ENCODE measurements at regions not wholly inside any gene's neighbourhood (a gene's known extent, or its start where the extent isn't known, plus 50 kb on each side); places are given as distances from the start of the nearest gene placed in this dataset.
"Not testable (repeated sequence)": the region's sequence is repeated elsewhere in the genome, so short reads cannot be mapped to it uniquely, and the experiment has no call there.

- DNase-seq (no peak), ATAC-seq (ENCODE audit: low read depth in 2 of 2) (no peak)
- Mint-ChIP-seq H3K9me3 (peaks cover 0 to 1% (median 0%) of the 10 kb centered on the region in 7 donors), H3K4me1 (no peaks in the 10 kb centered on the region), H3K27ac (no peak overlapping the region), H3K4me3 (no peak overlapping the region), H3K27me3 (peaks cover 4% of the 10 kb centered on the region), H3K36me3 (no peaks in the 10 kb centered on the region)
- Histone ChIP-seq H3K27me3 (ENCODE audit: control insufficient read depth, insufficient read depth, low read length) (peaks cover 2% of the 10 kb centered on the region), H3K36me3 (ENCODE audit: control insufficient read depth, insufficient read depth, low read length) (no peaks in the 10 kb centered on the region), H3K4me3 (ENCODE audit: low read depth, low read length) (no peak overlapping the region), H3K4me1 (ENCODE audit: control insufficient read depth, insufficient read depth, low read length, poor library complexity, severe bottlenecking) (no peaks in the 10 kb centered on the region), H3K9me3 (ENCODE audit: control insufficient read depth in 2 of 2, low read length in 2 of 2) (no peaks in the 10 kb centered on the region), H3K27ac (ENCODE audit: insufficient read depth, low read length, poor library complexity, severe bottlenecking) (no peak overlapping the region)
Observed at GRCh38 chr1:230555814-230556213, 86.5 kb upstream of the COG2 start.

- ATAC-seq (ENCODE audit: low read depth in 2 of 2) (no peak), DNase-seq (no peak)
- Mint-ChIP-seq H3K9me3 (peaks cover 0 to 1% (median 0%) of the 10 kb centered on the region in 7 donors), H3K27ac (no peak overlapping the region), H3K4me3 (no peak overlapping the region), H3K4me1 (no peaks in the 10 kb centered on the region), H3K36me3 (no peaks in the 10 kb centered on the region), H3K27me3 (peaks cover 4% of the 10 kb centered on the region)
- peaks cover 2% of the 10 kb centered on the region for H3K27me3 ChIP-seq (ENCODE audit: control insufficient read depth, insufficient read depth, low read length)
- H3K9me3 ChIP-seq (ENCODE audit: control insufficient read depth in 2 of 2, low read length in 2 of 2), result no peaks in the 10 kb centered on the region
- H3K36me3 ChIP-seq (ENCODE audit: control insufficient read depth, insufficient read depth, low read length), result no peaks in the 10 kb centered on the region
- no peak overlapping the region for H3K4me3 ChIP-seq (ENCODE audit: low read depth, low read length)
- no peaks in the 10 kb centered on the region for H3K4me1 ChIP-seq (ENCODE audit: control insufficient read depth, insufficient read depth, low read length, poor library complexity, severe bottlenecking)
- H3K27ac ChIP-seq (ENCODE audit: insufficient read depth, low read length, poor library complexity, severe bottlenecking), result no peak overlapping the region
Observed at GRCh38 chr1:230552880-230553279, 89.4 kb upstream of the COG2 start.

GRCh38 chr1:230550945-230551344, 91.3 kb upstream of the COG2 start:
- not testable (repeated sequence) for H3K27me3 Mint-ChIP-seq; H3K4me1 ChIP-seq (ENCODE audit: control insufficient read depth, insufficient read depth, low read length, poor library complexity, severe bottlenecking); H3K27me3 ChIP-seq (ENCODE audit: control insufficient read depth, insufficient read depth, low read length); H3K4me3 Mint-ChIP-seq; H3K36me3 Mint-ChIP-seq; H3K9me3 ChIP-seq (ENCODE audit: control insufficient read depth in 2 of 2, low read length in 2 of 2); H3K4me3 ChIP-seq (ENCODE audit: low read depth, low read length); ATAC-seq (ENCODE audit: low read depth in 2 of 2); DNase-seq; H3K9me3 Mint-ChIP-seq; H3K27ac Mint-ChIP-seq; H3K27ac ChIP-seq (ENCODE audit: insufficient read depth, low read length, poor library complexity, severe bottlenecking); H3K4me1 Mint-ChIP-seq; H3K36me3 ChIP-seq (ENCODE audit: control insufficient read depth, insufficient read depth, low read length)

GRCh38 chr1:230550428-230550827, 91.9 kb upstream of the COG2 start:
- no peak for ATAC-seq (ENCODE audit: low read depth in 2 of 2)
- Histone ChIP-seq H3K4me3 (ENCODE audit: low read depth, low read length) (no peak overlapping the region), H3K4me1 (ENCODE audit: control insufficient read depth, insufficient read depth, low read length, poor library complexity, severe bottlenecking) (no peaks in the 10 kb centered on the region), H3K27ac (ENCODE audit: insufficient read depth, low read length, poor library complexity, severe bottlenecking) (no peak overlapping the region), H3K9me3 (ENCODE audit: control insufficient read depth in 2 of 2, low read length in 2 of 2) (no peaks in the 10 kb centered on the region), H3K27me3 (ENCODE audit: control insufficient read depth, insufficient read depth, low read length) (peaks cover 5% of the 10 kb centered on the region), H3K36me3 (ENCODE audit: control insufficient read depth, insufficient read depth, low read length) (no peaks in the 10 kb centered on the region)
- H3K9me3 Mint-ChIP-seq, result peaks cover 0 to 3% (median 0%) of the 10 kb centered on the region in 7 donors
- no peak overlapping the region for H3K27ac Mint-ChIP-seq
- DNase-seq, result no peak
- H3K36me3 Mint-ChIP-seq, result no peaks in the 10 kb centered on the region
- no peaks in the 10 kb centered on the region for H3K27me3 Mint-ChIP-seq
- no peak overlapping the region for H3K4me3 Mint-ChIP-seq
- no peaks in the 10 kb centered on the region for H3K4me1 Mint-ChIP-seq

GRCh38 chr1:230549625-230550024, 92.7 kb upstream of the COG2 start:
- H3K4me1 ChIP-seq (ENCODE audit: control insufficient read depth, insufficient read depth, low read length, poor library complexity, severe bottlenecking), result no peaks in the 10 kb centered on the region
- H3K9me3 Mint-ChIP-seq, result peaks cover 0 to 3% (median 0%) of the 10 kb centered on the region in 7 donors
- ATAC-seq (ENCODE audit: low read depth in 2 of 2) (no peak), DNase-seq (no peak)
- no peaks in the 10 kb centered on the region for H3K36me3 Mint-ChIP-seq
- H3K36me3 ChIP-seq (ENCODE audit: control insufficient read depth, insufficient read depth, low read length), result no peaks in the 10 kb centered on the region
- H3K4me3 ChIP-seq (ENCODE audit: low read depth, low read length), result no peak overlapping the region
- H3K27me3 Mint-ChIP-seq, result no peaks in the 10 kb centered on the region
- H3K4me3 Mint-ChIP-seq, result no peak overlapping the region
- peaks cover 5% of the 10 kb centered on the region for H3K27me3 ChIP-seq (ENCODE audit: control insufficient read depth, insufficient read depth, low read length)
- no peaks in the 10 kb centered on the region for H3K9me3 ChIP-seq (ENCODE audit: control insufficient read depth in 2 of 2, low read length in 2 of 2)
- H3K27ac Mint-ChIP-seq, result no peak overlapping the region
- H3K27ac ChIP-seq (ENCODE audit: insufficient read depth, low read length, poor library complexity, severe bottlenecking), result no peak overlapping the region
- no peaks in the 10 kb centered on the region for H3K4me1 Mint-ChIP-seq

- Mint-ChIP-seq H3K27ac (no peak overlapping the region), H3K4me3 (no peak overlapping the region), H3K4me1 (no peaks in the 10 kb centered on the region), H3K9me3 (peaks cover 0 to 3% (median 0%) of the 10 kb centered on the region in 7 donors), H3K27me3 (no peaks in the 10 kb centered on the region), H3K36me3 (no peaks in the 10 kb centered on the region)
- no peaks in the 10 kb centered on the region for H3K4me1 ChIP-seq (ENCODE audit: control insufficient read depth, insufficient read depth, low read length, poor library complexity, severe bottlenecking)
- no peaks in the 10 kb centered on the region for H3K36me3 ChIP-seq (ENCODE audit: control insufficient read depth, insufficient read depth, low read length)
- DNase-seq (no peak), ATAC-seq (ENCODE audit: low read depth in 2 of 2) (no peak)
- peaks cover 2% of the 10 kb centered on the region for H3K27me3 ChIP-seq (ENCODE audit: control insufficient read depth, insufficient read depth, low read length)
- H3K27ac ChIP-seq (ENCODE audit: insufficient read depth, low read length, poor library complexity, severe bottlenecking), result no peak overlapping the region
- no peak overlapping the region for H3K4me3 ChIP-seq (ENCODE audit: low read depth, low read length)
- no peaks in the 10 kb centered on the region for H3K9me3 ChIP-seq (ENCODE audit: control insufficient read depth in 2 of 2, low read length in 2 of 2)
Observed at GRCh38 chr1:230548997-230549396, 93.3 kb upstream of the COG2 start.

- H3K27me3 ChIP-seq (ENCODE audit: control insufficient read depth, insufficient read depth, low read length), result peaks cover 2% of the 10 kb centered on the region
- no peak overlapping the region for H3K4me3 ChIP-seq (ENCODE audit: low read depth, low read length)
- no peaks in the 10 kb centered on the region for H3K4me1 ChIP-seq (ENCODE audit: control insufficient read depth, insufficient read depth, low read length, poor library complexity, severe bottlenecking)
- Mint-ChIP-seq H3K27ac (no peak overlapping the region), H3K4me3 (no peak overlapping the region), H3K36me3 (no peaks in the 10 kb centered on the region), H3K9me3 (peaks cover 0 to 3% (median 0%) of the 10 kb centered on the region in 7 donors), H3K4me1 (no peaks in the 10 kb centered on the region), H3K27me3 (no peaks in the 10 kb centered on the region)
- H3K9me3 ChIP-seq (ENCODE audit: control insufficient read depth in 2 of 2, low read length in 2 of 2), result no peaks in the 10 kb centered on the region
- H3K36me3 ChIP-seq (ENCODE audit: control insufficient read depth, insufficient read depth, low read length), result no peaks in the 10 kb centered on the region
- ATAC-seq (ENCODE audit: low read depth in 2 of 2) (no peak), DNase-seq (no peak)
- no peak overlapping the region for H3K27ac ChIP-seq (ENCODE audit: insufficient read depth, low read length, poor library complexity, severe bottlenecking)
Observed at GRCh38 chr1:230548357-230548756, 93.9 kb upstream of the COG2 start.

- DNase-seq (no peak), ATAC-seq (ENCODE audit: low read depth in 2 of 2) (no peak)
- no peaks in the 10 kb centered on the region for H3K36me3 Mint-ChIP-seq
- no peak overlapping the region for H3K4me3 ChIP-seq (ENCODE audit: low read depth, low read length)
- H3K27ac ChIP-seq (ENCODE audit: insufficient read depth, low read length, poor library complexity, severe bottlenecking), result no peak overlapping the region
- peaks cover 0 to 2% (median 0%) of the 10 kb centered on the region in 7 donors for H3K9me3 Mint-ChIP-seq
- no peak overlapping the region for H3K4me3 Mint-ChIP-seq
- no peaks in the 10 kb centered on the region for H3K4me1 ChIP-seq (ENCODE audit: control insufficient read depth, insufficient read depth, low read length, poor library complexity, severe bottlenecking)
- H3K4me1 Mint-ChIP-seq, result no peaks in the 10 kb centered on the region
- no peaks in the 10 kb centered on the region for H3K36me3 ChIP-seq (ENCODE audit: control insufficient read depth, insufficient read depth, low read length)
- no peak overlapping the region for H3K27ac Mint-ChIP-seq
- H3K27me3 Mint-ChIP-seq, result no peaks in the 10 kb centered on the region
- H3K9me3 ChIP-seq (ENCODE audit: control insufficient read depth in 2 of 2, low read length in 2 of 2), result no peaks in the 10 kb centered on the region
- H3K27me3 ChIP-seq (ENCODE audit: control insufficient read depth, insufficient read depth, low read length), result peaks cover 2% of the 10 kb centered on the region
Observed at GRCh38 chr1:230545181-230545580, 97.1 kb upstream of the COG2 start.

Measured in CD4-positive, CD25-positive, alpha-beta regulatory T cell (primary cell).